Ishikawa (cell line): ENCODE measurements at regions not wholly inside any gene's neighbourhood (a gene's known extent, or its start where the extent isn't known, plus 50 kb on each side); places are given as distances from the start of the nearest gene placed in this dataset.

Experiments
- CEBPB ChIP-seq: IDR thresholded peaks from 2 replicates; pipeline ENCODE4 v1.6.1; 2012
- CREB1 ChIP-seq: IDR thresholded peaks from 2 replicates; pipeline ENCODE4 v1.6.1; 2012; ENCODE audit warnings: low read depth
- EGR1 ChIP-seq: IDR thresholded peaks from 2 replicates; pipeline ENCODE4 v1.6.1; 2012
- EP300 ChIP-seq: IDR thresholded peaks from 2 replicates; pipeline ENCODE4 v1.6.1; 2012; ENCODE audit warnings: borderline replicate concordance
- FOXM1 ChIP-seq: IDR thresholded peaks from 2 replicates; pipeline ENCODE4 v1.6.1; 2012; ENCODE audit warnings: low read depth, borderline replicate concordance
- NFIC ChIP-seq: IDR thresholded peaks from 2 replicates; pipeline ENCODE4 v1.6.1; 2012
- RAD21 ChIP-seq: IDR thresholded peaks from 2 replicates; pipeline ENCODE4 v1.6.1; 2012; ENCODE audit warnings: low read depth
- TAF1 ChIP-seq: IDR thresholded peaks from 2 replicates; pipeline ENCODE4 v1.6.1; 2012; ENCODE audit warnings: low read depth, mild to moderate bottlenecking
- TCF12 ChIP-seq: IDR thresholded peaks from 2 replicates; pipeline ENCODE4 v1.6.1; 2012; ENCODE audit warnings: low read depth
- TEAD4 ChIP-seq: IDR thresholded peaks from 2 replicates; pipeline ENCODE4 v1.6.1; 2012
- YY1 ChIP-seq: IDR thresholded peaks from 2 replicates; pipeline ENCODE4 v1.6.1; 2012; ENCODE audit warnings: low read depth
- ZBTB7A ChIP-seq: IDR thresholded peaks from 2 replicates; pipeline ENCODE4 v1.6.1; 2012; ENCODE audit warnings: low read depth
- TF ChIP-seq, protein P1 (sequence below): IDR thresholded peaks from 2 replicates; pipeline ENCODE4 v1.6.1; 2012; ENCODE audit warnings: low read depth, mild to moderate bottlenecking
- TF ChIP-seq, protein P2 (sequence below): IDR thresholded peaks from 2 replicates; pipeline ENCODE4 v1.6.1; 2012
- TF ChIP-seq, protein P3 (sequence below): IDR thresholded peaks from 2 replicates; pipeline ENCODE4 v1.6.1; 2012

DNA sequence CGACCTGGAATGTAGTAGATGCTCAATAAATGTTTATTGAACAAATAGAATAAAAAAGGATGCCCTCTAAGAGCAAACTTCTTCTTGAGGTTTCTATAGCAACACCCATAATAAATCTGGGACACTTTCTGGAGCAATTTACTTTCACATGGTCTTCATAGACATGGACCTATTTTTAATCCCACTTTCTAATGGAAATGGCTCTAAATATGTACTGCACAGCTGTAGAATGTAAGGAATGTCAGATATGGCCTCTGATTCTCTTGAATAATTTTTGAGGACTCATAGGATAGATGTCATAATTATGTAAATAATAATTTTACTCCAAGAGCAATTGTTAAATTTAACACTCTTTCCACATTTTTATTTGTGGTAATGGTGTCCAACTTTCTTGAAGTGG lies 133.5 kb upstream of the DAAM1 start:
- no peak for TF ChIP-seq EGR1
- TF ChIP-seq TCF12, result no peak
- TF ChIP-seq, protein P1, sequence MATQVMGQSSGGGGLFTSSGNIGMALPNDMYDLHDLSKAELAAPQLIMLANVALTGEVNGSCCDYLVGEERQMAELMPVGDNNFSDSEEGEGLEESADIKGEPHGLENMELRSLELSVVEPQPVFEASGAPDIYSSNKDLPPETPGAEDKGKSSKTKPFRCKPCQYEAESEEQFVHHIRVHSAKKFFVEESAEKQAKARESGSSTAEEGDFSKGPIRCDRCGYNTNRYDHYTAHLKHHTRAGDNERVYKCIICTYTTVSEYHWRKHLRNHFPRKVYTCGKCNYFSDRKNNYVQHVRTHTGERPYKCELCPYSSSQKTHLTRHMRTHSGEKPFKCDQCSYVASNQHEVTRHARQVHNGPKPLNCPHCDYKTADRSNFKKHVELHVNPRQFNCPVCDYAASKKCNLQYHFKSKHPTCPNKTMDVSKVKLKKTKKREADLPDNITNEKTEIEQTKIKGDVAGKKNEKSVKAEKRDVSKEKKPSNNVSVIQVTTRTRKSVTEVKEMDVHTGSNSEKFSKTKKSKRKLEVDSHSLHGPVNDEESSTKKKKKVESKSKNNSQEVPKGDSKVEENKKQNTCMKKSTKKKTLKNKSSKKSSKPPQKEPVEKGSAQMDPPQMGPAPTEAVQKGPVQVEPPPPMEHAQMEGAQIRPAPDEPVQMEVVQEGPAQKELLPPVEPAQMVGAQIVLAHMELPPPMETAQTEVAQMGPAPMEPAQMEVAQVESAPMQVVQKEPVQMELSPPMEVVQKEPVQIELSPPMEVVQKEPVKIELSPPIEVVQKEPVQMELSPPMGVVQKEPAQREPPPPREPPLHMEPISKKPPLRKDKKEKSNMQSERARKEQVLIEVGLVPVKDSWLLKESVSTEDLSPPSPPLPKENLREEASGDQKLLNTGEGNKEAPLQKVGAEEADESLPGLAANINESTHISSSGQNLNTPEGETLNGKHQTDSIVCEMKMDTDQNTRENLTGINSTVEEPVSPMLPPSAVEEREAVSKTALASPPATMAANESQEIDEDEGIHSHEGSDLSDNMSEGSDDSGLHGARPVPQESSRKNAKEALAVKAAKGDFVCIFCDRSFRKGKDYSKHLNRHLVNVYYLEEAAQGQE, result no peak
- TF ChIP-seq FOXM1, result no peak
- TF ChIP-seq RAD21, result no peak
- TF ChIP-seq EP300, result no peak
- TF ChIP-seq, protein P2, sequence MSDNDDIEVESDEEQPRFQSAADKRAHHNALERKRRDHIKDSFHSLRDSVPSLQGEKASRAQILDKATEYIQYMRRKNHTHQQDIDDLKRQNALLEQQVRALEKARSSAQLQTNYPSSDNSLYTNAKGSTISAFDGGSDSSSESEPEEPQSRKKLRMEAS, result no peak
- TF ChIP-seq, protein P3, sequence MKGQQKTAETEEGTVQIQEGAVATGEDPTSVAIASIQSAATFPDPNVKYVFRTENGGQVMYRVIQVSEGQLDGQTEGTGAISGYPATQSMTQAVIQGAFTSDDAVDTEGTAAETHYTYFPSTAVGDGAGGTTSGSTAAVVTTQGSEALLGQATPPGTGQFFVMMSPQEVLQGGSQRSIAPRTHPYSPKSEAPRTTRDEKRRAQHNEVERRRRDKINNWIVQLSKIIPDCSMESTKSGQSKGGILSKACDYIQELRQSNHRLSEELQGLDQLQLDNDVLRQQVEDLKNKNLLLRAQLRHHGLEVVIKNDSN, result no peak
- TF ChIP-seq TEAD4, result no peak
- no peak for TF ChIP-seq ZBTB7A
- no peak for TF ChIP-seq TAF1
- no peak for TF ChIP-seq YY1
- no peak for TF ChIP-seq CREB1
- TF ChIP-seq CEBPB, result no peak
- no peak for TF ChIP-seq NFIC

DNA sequence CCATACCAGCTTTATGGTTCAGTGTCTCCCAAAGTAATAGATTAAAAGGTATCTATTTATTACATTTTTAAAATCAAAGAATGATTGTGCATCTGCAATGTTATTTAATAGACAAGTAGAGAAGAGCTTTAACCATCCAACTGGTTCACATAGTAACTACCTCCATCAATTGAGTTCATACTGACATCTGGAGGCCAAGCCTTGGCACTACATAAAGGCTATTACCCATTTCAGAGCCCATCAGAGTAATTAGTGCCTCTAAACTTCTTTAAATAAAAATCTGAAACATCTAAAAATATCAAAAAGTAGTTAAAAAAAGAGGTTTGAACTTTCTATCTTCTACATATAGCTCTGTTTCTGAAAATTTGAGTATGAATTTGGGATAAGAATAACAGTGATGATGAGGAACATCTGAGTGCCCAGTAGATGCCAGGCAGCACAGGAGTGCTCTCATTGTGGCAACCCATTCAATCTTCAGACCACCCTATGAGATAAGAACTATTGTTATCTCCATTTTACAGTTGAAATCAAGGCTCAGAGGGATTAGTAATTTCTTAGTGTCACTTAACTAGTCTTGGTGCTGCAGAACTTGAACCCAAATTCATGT lies 132.9 kb upstream of the DAAM1 start:
- TF ChIP-seq EP300 (no peak), RAD21 (peak; percentile 74)

DNA sequence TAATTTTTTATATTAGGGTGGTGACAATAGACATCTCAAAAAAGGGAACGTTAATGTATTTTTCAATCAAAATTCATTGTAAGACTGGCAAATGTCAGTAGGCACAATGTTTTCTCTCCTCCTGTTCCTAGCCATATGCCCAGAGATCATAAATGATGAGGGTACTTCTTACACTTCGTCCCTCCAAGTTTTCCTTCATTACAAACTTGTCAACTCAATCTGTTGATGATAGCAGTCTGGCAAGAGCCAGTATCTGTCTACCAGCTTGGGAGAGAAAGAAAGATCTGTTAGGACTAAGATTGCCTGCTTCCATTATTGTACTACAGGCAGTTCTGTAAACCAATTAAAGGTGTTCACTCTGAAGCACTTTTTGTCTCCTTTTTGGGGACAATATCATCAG lies 130.9 kb upstream of the DAAM1 start:
- TF ChIP-seq, protein P2, result no peak
- TF ChIP-seq EGR1 (no peak), TCF12 (no peak), CREB1 (no peak), TEAD4 (no peak), YY1 (no peak), RAD21 (no peak)
- TF ChIP-seq, protein P1, result no peak

DNA sequence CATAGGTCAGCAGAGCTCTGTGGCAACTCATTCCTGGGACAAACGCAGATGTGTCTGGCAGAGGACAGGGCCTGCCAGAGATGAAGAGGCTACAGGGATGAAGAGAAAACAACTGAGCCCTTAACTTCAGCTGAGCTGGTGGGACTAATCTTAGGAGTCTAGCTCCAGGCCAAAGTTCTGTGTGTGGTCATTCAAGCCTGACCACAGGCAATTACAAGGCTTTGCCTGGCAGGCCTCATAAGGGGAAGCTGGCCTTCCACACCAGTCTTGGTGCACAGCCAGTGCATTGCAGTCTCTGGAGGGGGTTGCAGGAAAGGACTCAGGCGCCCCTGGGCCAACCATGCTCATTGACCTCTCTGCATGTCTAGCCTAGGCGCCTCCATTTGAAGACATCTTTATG lies 127.6 kb upstream of the DAAM1 start:
- TF ChIP-seq CEBPB, result no peak
- TF ChIP-seq, protein P3, result no peak

DNA sequence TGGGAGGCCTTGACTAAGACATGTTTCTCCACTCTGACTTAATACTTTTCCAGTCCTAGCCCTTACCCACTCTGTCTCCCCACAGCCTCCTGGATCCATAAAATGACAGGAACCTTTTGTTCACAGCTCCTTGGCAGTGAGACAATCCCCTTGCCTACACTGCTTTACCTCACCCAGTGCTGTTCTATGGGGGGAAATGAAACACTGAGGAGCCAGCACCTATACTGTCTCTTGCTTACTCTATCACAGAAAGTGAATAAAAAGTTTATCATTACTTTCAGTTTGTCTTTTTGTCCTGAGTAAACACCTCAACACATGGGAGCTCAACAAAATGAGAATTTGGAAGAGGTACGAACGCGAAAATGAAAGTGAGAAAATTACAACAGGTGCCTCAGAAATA lies 127.2 kb upstream of the DAAM1 start:
- no peak for TF ChIP-seq TCF12
- TF ChIP-seq, protein P2, result no peak

DNA sequence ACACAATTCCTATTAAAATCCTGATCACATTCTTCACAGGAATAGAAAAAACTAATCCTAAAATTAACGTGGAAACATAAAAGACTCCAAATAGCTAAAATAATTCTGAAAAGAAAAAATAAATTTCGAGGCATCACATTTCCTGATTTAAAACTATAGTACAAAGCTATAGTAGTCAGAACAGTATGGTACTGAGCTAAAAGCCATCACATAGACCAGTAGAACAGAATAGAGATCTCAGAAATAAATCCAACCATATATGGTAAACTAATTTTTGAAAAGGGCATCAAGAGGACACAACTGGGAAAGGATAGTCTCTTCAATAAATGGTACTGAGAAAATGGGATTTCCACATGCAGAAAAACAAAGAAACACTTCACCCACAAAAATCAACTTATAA lies 125.2 kb upstream of the DAAM1 start:
- no peak for TF ChIP-seq FOXM1
- TF ChIP-seq EP300, result no peak
- TF ChIP-seq ZBTB7A, result no peak
- no peak for TF ChIP-seq NFIC
- TF ChIP-seq EGR1, result no peak
- TF ChIP-seq TAF1, result no peak
- TF ChIP-seq, protein P1, result no peak
- no peak for TF ChIP-seq RAD21
- TF ChIP-seq TCF12, result no peak
- no peak for TF ChIP-seq CEBPB
- TF ChIP-seq, protein P2, result no peak
- no peak for TF ChIP-seq TEAD4
- no peak for TF ChIP-seq CREB1
- TF ChIP-seq YY1, result no peak
- TF ChIP-seq, protein P3, result no peak
